ENCODE measurements at regions not wholly inside any gene's neighbourhood (a gene's known extent, or its start where the extent isn't known, plus 50 kb on each side); places are given as distances from the start of the nearest gene placed in this dataset.

DNA sequence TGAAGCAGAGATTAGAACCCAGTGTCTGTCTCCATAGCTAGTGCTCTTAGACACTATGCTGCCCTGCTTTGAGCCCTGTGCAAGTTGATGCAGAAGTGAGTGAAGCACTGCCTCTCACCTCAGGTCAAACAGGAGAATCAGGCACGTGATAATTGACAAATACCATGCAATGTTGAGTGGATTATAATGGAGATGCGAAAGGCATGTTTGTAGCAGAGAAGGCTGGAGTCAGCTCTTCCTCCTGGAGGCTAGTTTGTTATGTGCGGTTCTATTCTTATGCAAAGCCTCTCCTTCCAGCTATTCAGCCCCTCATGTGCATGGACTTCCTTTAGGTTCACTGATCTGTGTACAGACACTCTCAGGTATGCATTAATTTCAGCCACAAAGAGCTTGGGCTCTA is 108.5 kb downstream of the MANEA start:
- Histone ChIP-seq H3K9ac (ENCODE audit: low read length) (no peak overlapping the region), H2BK120ac (ENCODE audit: low read depth, low read length) (no peak overlapping the region), H3K27me3 (ENCODE audit: insufficient read depth, low read length, poor library complexity) (no peaks in the 10 kb centered on the region), H3K27ac (ENCODE audit: low read depth, low read length) (no peak overlapping the region), H3K79me2 (ENCODE audit: control insufficient read depth, insufficient read depth, low read length) (no peaks in the 10 kb centered on the region), H3K56ac (ENCODE audit: low read length) (no peak overlapping the region), H2BK15ac (replicated peaks; ENCODE audit: low read depth) (no peak overlapping the region), H2AK5ac (ENCODE audit: low read length) (no peak overlapping the region), H3K79me1 (ENCODE audit: low read length) (no peaks in the 10 kb centered on the region), H3K4me2 (ENCODE audit: low read length) (no peak overlapping the region), H2BK5ac (ENCODE audit: low read length) (no peak overlapping the region), H3K4ac (ENCODE audit: low read depth, low read length) (no peak overlapping the region), H3K36me3 (ENCODE audit: control insufficient read depth, insufficient read depth, low read length) (no peaks in the 10 kb centered on the region), H4K8ac (ENCODE audit: low read depth, low read length) (no peak overlapping the region), H3K4me1 (ENCODE audit: control insufficient read depth, low read depth, low read length) (no peaks in the 10 kb centered on the region), H4K5ac (ENCODE audit: low read length) (no peak overlapping the region), H3K18ac (ENCODE audit: low read length) (no peak overlapping the region), H3K4me3 (ENCODE audit: low read length) (no peak overlapping the region), H3K23ac (ENCODE audit: low read length) (no peak overlapping the region)
- WGBS (ENCODE audit: extremely low coverage, insufficient coverage, low lambda C conversion rate) = no CpG with 5 or more reads among the region's 3 CpGs
- peak; percentile 22 for DNase-seq

DNA sequence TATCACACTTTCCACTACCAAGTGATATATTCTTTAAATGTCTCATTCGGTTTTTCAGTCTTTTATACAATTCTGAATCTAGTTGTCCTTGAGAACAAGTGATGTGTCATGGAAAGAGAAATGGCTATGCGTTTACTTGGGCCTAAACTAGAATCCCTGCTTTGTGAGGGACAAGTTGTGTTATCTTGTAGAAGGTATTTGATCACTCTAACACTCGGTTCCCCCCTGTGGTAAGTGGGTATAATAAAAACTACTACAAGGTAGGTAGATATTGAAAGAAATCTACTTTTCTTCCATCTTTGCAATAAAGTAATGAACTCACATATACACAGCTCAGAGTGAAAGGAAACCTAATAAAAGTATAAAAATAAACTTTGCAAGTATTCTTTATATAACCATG is 108.9 kb downstream of the MANEA start:
- Histone ChIP-seq H3K27ac (ENCODE audit: low read depth, low read length) (no peak overlapping the region), H3K4me3 (ENCODE audit: low read length) (no peak overlapping the region), H3K18ac (ENCODE audit: low read length) (no peak overlapping the region), H3K56ac (ENCODE audit: low read length) (no peak overlapping the region), H2BK15ac (replicated peaks; ENCODE audit: low read depth) (no peak overlapping the region), H2BK120ac (ENCODE audit: low read depth, low read length) (no peak overlapping the region), H3K23ac (ENCODE audit: low read length) (no peak overlapping the region), H3K9ac (ENCODE audit: low read length) (no peak overlapping the region), H4K8ac (ENCODE audit: low read depth, low read length) (no peak overlapping the region), H2AK5ac (ENCODE audit: low read length) (no peak overlapping the region), H3K36me3 (ENCODE audit: control insufficient read depth, insufficient read depth, low read length) (no peaks in the 10 kb centered on the region), H3K79me2 (ENCODE audit: control insufficient read depth, insufficient read depth, low read length) (no peaks in the 10 kb centered on the region), H2BK5ac (ENCODE audit: low read length) (no peak overlapping the region), H4K5ac (ENCODE audit: low read length) (no peak overlapping the region), H3K4me1 (ENCODE audit: control insufficient read depth, low read depth, low read length) (no peaks in the 10 kb centered on the region), H3K27me3 (ENCODE audit: insufficient read depth, low read length, poor library complexity) (no peaks in the 10 kb centered on the region), H3K4me2 (ENCODE audit: low read length) (no peak overlapping the region), H3K79me1 (ENCODE audit: low read length) (no peaks in the 10 kb centered on the region), H3K4ac (ENCODE audit: low read depth, low read length) (no peak overlapping the region)
- no CpG with 5 or more reads among the region's 3 CpGs for WGBS (ENCODE audit: extremely low coverage, insufficient coverage, low lambda C conversion rate)
- DNase-seq = peak; percentile 25

DNA sequence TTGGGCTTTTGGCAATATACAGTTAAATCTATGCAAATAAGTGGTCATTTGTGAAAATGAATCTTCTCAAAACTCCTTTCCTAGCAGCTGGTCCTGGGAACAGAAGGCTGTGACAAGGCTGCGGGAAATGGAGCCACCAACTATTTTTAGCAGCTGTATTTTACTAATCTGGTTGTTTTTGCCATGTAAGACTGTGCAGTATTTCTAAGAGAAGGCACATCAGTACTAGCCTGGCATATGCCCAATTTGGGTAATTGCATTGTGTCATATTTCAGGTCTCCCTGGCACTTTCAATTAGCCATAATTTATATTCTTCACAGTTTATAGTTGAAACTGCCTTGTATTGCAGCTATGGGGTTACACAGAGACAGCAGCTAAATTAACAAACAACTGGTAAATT is 109.6 kb downstream of the MANEA start:
- no peak for DNase-seq
- Histone ChIP-seq H3K4me3 (ENCODE audit: low read length) (no peak overlapping the region), H3K18ac (ENCODE audit: low read length) (no peak overlapping the region), H2BK5ac (ENCODE audit: low read length) (no peak overlapping the region), H3K56ac (ENCODE audit: low read length) (no peak overlapping the region), H3K79me2 (ENCODE audit: control insufficient read depth, insufficient read depth, low read length) (no peaks in the 10 kb centered on the region), H2BK15ac (replicated peaks; ENCODE audit: low read depth) (no peak overlapping the region), H3K9ac (ENCODE audit: low read length) (no peak overlapping the region), H3K4me2 (ENCODE audit: low read length) (no peak overlapping the region), H4K5ac (ENCODE audit: low read length) (no peak overlapping the region), H3K4me1 (ENCODE audit: control insufficient read depth, low read depth, low read length) (no peaks in the 10 kb centered on the region), H3K79me1 (ENCODE audit: low read length) (no peaks in the 10 kb centered on the region), H3K23ac (ENCODE audit: low read length) (no peak overlapping the region), H2AK5ac (ENCODE audit: low read length) (no peak overlapping the region), H2BK120ac (ENCODE audit: low read depth, low read length) (no peak overlapping the region), H3K36me3 (ENCODE audit: control insufficient read depth, insufficient read depth, low read length) (no peaks in the 10 kb centered on the region), H4K8ac (ENCODE audit: low read depth, low read length) (no peak overlapping the region), H3K27ac (ENCODE audit: low read depth, low read length) (no peak overlapping the region), H3K27me3 (ENCODE audit: insufficient read depth, low read length, poor library complexity) (no peaks in the 10 kb centered on the region), H3K4ac (ENCODE audit: low read depth, low read length) (no peak overlapping the region)
- WGBS (ENCODE audit: extremely low coverage, insufficient coverage, low lambda C conversion rate) = no CpG with 5 or more reads among the region's 1 CpG

DNA sequence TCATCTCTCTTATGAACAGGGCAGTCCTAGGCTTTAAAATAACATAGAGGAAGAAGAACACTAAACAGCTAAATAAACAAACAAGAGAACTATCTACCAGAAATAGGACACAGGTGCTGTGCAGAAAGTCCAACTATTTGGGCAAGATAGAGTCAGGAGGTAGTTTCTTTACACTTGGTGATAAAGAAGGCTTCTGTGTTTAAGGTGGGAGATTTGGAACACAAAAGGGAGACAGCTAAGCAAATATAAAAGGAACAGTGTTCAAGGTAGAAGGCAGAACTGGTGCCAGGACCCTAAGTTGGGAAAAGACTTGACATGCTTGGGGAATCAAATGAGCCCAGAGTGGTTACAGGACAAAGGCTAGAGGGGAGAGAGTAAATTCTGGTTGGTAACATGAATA is 110.5 kb downstream of the MANEA start:
- no peak overlapping the region for H2BK120ac ChIP-seq (ENCODE audit: low read depth, low read length)
- no peaks in the 10 kb centered on the region for H3K36me3 ChIP-seq (ENCODE audit: control insufficient read depth, insufficient read depth, low read length)
- H3K27me3 ChIP-seq (ENCODE audit: insufficient read depth, low read length, poor library complexity) = no peaks in the 10 kb centered on the region
- H3K4me3 ChIP-seq (ENCODE audit: low read length) = no peak overlapping the region
- no peak overlapping the region for H2BK15ac ChIP-seq (replicated peaks; ENCODE audit: low read depth)
- DNase-seq = no peak
- no peak overlapping the region for H3K18ac ChIP-seq (ENCODE audit: low read length)
- H2AK5ac ChIP-seq (ENCODE audit: low read length) = no peak overlapping the region
- no peaks in the 10 kb centered on the region for H3K79me2 ChIP-seq (ENCODE audit: control insufficient read depth, insufficient read depth, low read length)
- H3K23ac ChIP-seq (ENCODE audit: low read length) = no peak overlapping the region
- H3K27ac ChIP-seq (ENCODE audit: low read depth, low read length) = no peak overlapping the region
- no peak overlapping the region for H3K56ac ChIP-seq (ENCODE audit: low read length)
- no peak overlapping the region for H4K8ac ChIP-seq (ENCODE audit: low read depth, low read length)
- no peaks in the 10 kb centered on the region for H3K79me1 ChIP-seq (ENCODE audit: low read length)
- no peak overlapping the region for H3K4me2 ChIP-seq (ENCODE audit: low read length)
- no peak overlapping the region for H4K5ac ChIP-seq (ENCODE audit: low read length)
- H3K4ac ChIP-seq (ENCODE audit: low read depth, low read length) = no peak overlapping the region
- no peaks in the 10 kb centered on the region for H3K4me1 ChIP-seq (ENCODE audit: control insufficient read depth, low read depth, low read length)
- H3K9ac ChIP-seq (ENCODE audit: low read length) = no peak overlapping the region
- no peak overlapping the region for H2BK5ac ChIP-seq (ENCODE audit: low read length)

DNA sequence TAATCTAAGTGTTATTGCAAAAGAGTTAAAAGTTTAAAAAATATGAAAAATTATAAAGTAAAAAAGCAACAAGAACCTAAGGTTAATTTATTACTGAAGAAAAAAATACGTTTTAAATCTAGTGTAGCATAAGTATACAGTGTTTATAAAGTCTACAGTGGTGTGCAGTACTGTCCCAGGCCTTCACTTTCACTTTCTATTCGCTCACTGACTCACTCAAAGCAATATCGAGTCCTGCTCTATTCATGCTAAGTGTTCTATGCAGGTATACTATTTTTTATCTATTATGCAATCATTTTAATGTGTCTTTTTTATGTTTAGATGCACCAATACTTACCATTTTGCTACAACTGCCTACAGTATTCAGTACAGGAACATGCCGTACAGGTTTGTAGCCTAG is 113.0 kb downstream of the MANEA start:
- no peaks in the 10 kb centered on the region for H3K79me2 ChIP-seq (ENCODE audit: control insufficient read depth, insufficient read depth, low read length)
- no peak overlapping the region for H3K9ac ChIP-seq (ENCODE audit: low read length)
- H3K4me1 ChIP-seq (ENCODE audit: control insufficient read depth, low read depth, low read length) = no peaks in the 10 kb centered on the region
- no peak overlapping the region for H2BK120ac ChIP-seq (ENCODE audit: low read depth, low read length)
- H3K27me3 ChIP-seq (ENCODE audit: insufficient read depth, low read length, poor library complexity) = no peaks in the 10 kb centered on the region
- no peak overlapping the region for H3K4me2 ChIP-seq (ENCODE audit: low read length)
- no peak overlapping the region for H3K18ac ChIP-seq (ENCODE audit: low read length)
- no peak overlapping the region for H3K23ac ChIP-seq (ENCODE audit: low read length)
- no peak overlapping the region for H2BK5ac ChIP-seq (ENCODE audit: low read length)
- no peak overlapping the region for H4K5ac ChIP-seq (ENCODE audit: low read length)
- H3K79me1 ChIP-seq (ENCODE audit: low read length) = no peaks in the 10 kb centered on the region
- H3K4me3 ChIP-seq (ENCODE audit: low read length) = no peak overlapping the region
- no peak overlapping the region for H4K8ac ChIP-seq (ENCODE audit: low read depth, low read length)
- no peaks in the 10 kb centered on the region for H3K36me3 ChIP-seq (ENCODE audit: control insufficient read depth, insufficient read depth, low read length)
- no peak for DNase-seq
- H2BK15ac ChIP-seq (replicated peaks; ENCODE audit: low read depth) = no peak overlapping the region
- H2AK5ac ChIP-seq (ENCODE audit: low read length) = no peak overlapping the region
- WGBS (ENCODE audit: extremely low coverage, insufficient coverage, low lambda C conversion rate) = no CpG with 5 or more reads among the region's 4 CpGs
- H3K4ac ChIP-seq (ENCODE audit: low read depth, low read length) = no peak overlapping the region
- H3K27ac ChIP-seq (ENCODE audit: low read depth, low read length) = no peak overlapping the region
- no peak overlapping the region for H3K56ac ChIP-seq (ENCODE audit: low read length)

DNA sequence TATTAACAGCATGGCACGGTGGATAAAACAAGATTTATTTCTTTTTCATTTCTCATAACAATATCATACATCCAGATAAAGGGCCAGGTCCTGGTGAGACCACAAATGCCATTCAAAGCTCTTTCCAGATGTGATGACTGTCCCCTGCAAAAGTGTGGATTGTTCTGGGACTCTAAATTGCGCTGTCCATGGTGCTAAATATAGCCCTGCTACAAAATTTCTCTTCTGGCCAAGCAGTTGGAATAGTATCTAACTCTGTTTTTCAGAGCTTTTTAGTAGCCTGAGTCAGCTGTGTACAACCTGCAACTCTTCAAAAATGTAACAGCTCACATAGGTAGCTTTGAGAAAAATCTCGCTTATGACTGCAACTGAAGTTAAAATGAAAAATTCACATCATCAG is 115.8 kb downstream of the MANEA start:
- Histone ChIP-seq H3K4me3 (ENCODE audit: low read length) (no peak overlapping the region), H3K56ac (ENCODE audit: low read length) (no peak overlapping the region), H3K18ac (ENCODE audit: low read length) (no peak overlapping the region), H3K4me1 (ENCODE audit: control insufficient read depth, low read depth, low read length) (no peaks in the 10 kb centered on the region), H3K27me3 (ENCODE audit: insufficient read depth, low read length, poor library complexity) (no peaks in the 10 kb centered on the region), H2AK5ac (ENCODE audit: low read length) (no peak overlapping the region), H3K23ac (ENCODE audit: low read length) (no peak overlapping the region), H3K4ac (ENCODE audit: low read depth, low read length) (no peak overlapping the region), H3K9ac (ENCODE audit: low read length) (no peak overlapping the region), H4K5ac (ENCODE audit: low read length) (no peak overlapping the region), H3K79me2 (ENCODE audit: control insufficient read depth, insufficient read depth, low read length) (no peaks in the 10 kb centered on the region), H3K27ac (ENCODE audit: low read depth, low read length) (no peak overlapping the region), H2BK120ac (ENCODE audit: low read depth, low read length) (no peak overlapping the region), H2BK5ac (ENCODE audit: low read length) (no peak overlapping the region), H2BK15ac (replicated peaks; ENCODE audit: low read depth) (no peak overlapping the region), H3K36me3 (ENCODE audit: control insufficient read depth, insufficient read depth, low read length) (no peaks in the 10 kb centered on the region), H4K8ac (ENCODE audit: low read depth, low read length) (no peak overlapping the region), H3K79me1 (ENCODE audit: low read length) (no peaks in the 10 kb centered on the region), H3K4me2 (ENCODE audit: low read length) (no peak overlapping the region)
- WGBS (ENCODE audit: extremely low coverage, insufficient coverage, low lambda C conversion rate) = no CpG with 5 or more reads among the region's 3 CpGs
- DNase-seq = peak; percentile 28
